ENCODE measurements at regions not wholly inside any gene's neighbourhood (a gene's known extent, or its start where the extent isn't known, plus 50 kb on each side); places are given as distances from the start of the nearest gene placed in this dataset.

GRCh38 chr4:123621072-123621705, 224.6 kb downstream of the SPRY1 start:
- Histone ChIP-seq H3K27me3 (ENCODE audit: control insufficient read depth, insufficient read depth, low read length) (no peaks in the 10 kb centered on the region), H3K36me3 (ENCODE audit: control insufficient read depth, insufficient read depth, low read length) (no peaks in the 10 kb centered on the region), H3K4me3 (ENCODE audit: low read depth, low read length) (no peak overlapping the region)
- POLR2A ChIA-PET: no interaction called here
- CTCF ChIA-PET: interaction anchor here (0.6 kb wide), 1 partner anchor 610 kb away, joined by 3 read pairs; no protein-coding TSS in a partner anchor
- no peak for DNase-seq (ENCODE audit: low read depth)
- no peak for TF ChIP-seq CTCF (IDR thresholded peaks at IDR 0.05; ENCODE audit: insufficient read depth, low read depth, low read length)

- Histone ChIP-seq H3K36me3 (ENCODE audit: control insufficient read depth, insufficient read depth, low read length) (no peaks in the 10 kb centered on the region), H3K4me3 (ENCODE audit: low read depth, low read length) (no peak overlapping the region), H3K27me3 (ENCODE audit: control insufficient read depth, insufficient read depth, low read length) (no peaks in the 10 kb centered on the region)
- CTCF ChIA-PET: no interaction called here
- TF ChIP-seq CTCF (IDR thresholded peaks at IDR 0.05; ENCODE audit: insufficient read depth, low read depth, low read length): no peak
- POLR2A ChIA-PET: no interaction called here
- DNase-seq (ENCODE audit: low read depth): no peak
Observed at GRCh38 chr4:123622572-123622971, 226.0 kb downstream of the SPRY1 start.

DNA sequence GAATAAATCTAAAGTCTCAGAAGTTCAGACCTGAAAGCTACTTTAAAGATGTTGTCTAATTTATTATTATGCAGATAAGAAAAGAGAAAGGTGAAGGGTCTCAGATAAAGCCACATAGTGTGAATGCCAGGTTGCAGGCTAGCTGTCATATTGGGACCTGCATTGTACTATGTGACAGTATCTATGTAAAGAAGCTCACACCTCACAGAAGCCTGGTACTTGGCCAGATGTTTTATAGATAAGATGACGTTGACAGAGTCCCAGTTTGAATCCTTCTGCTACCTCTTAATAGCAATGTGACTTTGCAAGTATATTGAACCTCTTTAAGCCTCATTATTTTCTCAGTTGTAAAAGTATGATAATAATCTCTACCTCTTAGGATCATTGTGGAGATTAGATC, 227.0 kb downstream of the SPRY1 start:
- ChIA-PET POLR2A (no interaction called here), CTCF (no interaction called here)
- Histone ChIP-seq H3K4me3 (ENCODE audit: low read depth, low read length) (no peak overlapping the region), H3K36me3 (ENCODE audit: control insufficient read depth, insufficient read depth, low read length) (no peaks in the 10 kb centered on the region), H3K27me3 (ENCODE audit: control insufficient read depth, insufficient read depth, low read length) (no peaks in the 10 kb centered on the region)
- no peak for TF ChIP-seq CTCF (IDR thresholded peaks at IDR 0.05; ENCODE audit: insufficient read depth, low read depth, low read length)
- no peak for DNase-seq (ENCODE audit: low read depth)

- ChIA-PET POLR2A (no interaction called here), CTCF (interaction anchor here (1.0 kb wide), 1 partner anchor 13 kb away, joined by 3 read pairs; no protein-coding TSS in a partner anchor)
- TF ChIP-seq CTCF (IDR thresholded peaks at IDR 0.05; ENCODE audit: insufficient read depth, low read depth, low read length): no peak
- no peak for DNase-seq (ENCODE audit: low read depth)
- H3K27me3 ChIP-seq (ENCODE audit: control insufficient read depth, insufficient read depth, low read length): no peaks in the 10 kb centered on the region
- no peak overlapping the region for H3K4me3 ChIP-seq (ENCODE audit: low read depth, low read length)
- no peaks in the 10 kb centered on the region for H3K36me3 ChIP-seq (ENCODE audit: control insufficient read depth, insufficient read depth, low read length)
Observed at GRCh38 chr4:123624959-123625358, 228.4 kb downstream of the SPRY1 start.

DNA sequence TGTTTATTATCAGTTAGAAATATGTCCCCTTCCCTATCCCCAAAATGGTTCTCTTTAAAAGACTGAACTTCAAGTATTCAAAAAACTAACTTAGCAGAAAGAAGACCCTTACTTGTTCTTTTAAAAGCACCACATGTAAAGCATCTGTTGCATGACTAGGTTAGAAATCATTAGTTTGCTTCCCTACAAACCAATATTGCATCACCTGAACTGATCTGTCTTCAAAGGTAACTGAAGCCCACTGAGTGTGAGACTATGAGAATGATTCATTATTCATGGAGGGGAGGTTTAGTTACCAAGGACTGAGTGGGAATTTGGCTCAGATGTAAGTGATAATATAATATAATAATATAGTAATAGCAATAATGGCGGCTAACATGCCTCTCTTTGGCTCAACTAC, 231.7 kb downstream of the SPRY1 start:
- DNase-seq (ENCODE audit: low read depth): no peak
- CTCF ChIA-PET: no interaction called here
- Histone ChIP-seq H3K4me3 (ENCODE audit: low read depth, low read length) (no peak overlapping the region), H3K36me3 (ENCODE audit: control insufficient read depth, insufficient read depth, low read length) (no peaks in the 10 kb centered on the region), H3K27me3 (ENCODE audit: control insufficient read depth, insufficient read depth, low read length) (no peaks in the 10 kb centered on the region)
- POLR2A ChIA-PET: no interaction called here
- TF ChIP-seq CTCF (IDR thresholded peaks at IDR 0.05; ENCODE audit: insufficient read depth, low read depth, low read length): no peak
